CD4-positive, alpha-beta memory T cell (primary cell): ENCODE measurements at regions not wholly inside any gene's neighbourhood (a gene's known extent, or its start where the extent isn't known, plus 50 kb on each side); places are given as distances from the start of the nearest gene placed in this dataset.

Source experiments
- CTCF ChIA-PET: fragments of 350-600 bp; sonication (Branson Sonifier 250); formaldehyde crosslinking; loops from one replicate; lab custom pipeline; 2021; ENCODE audit warnings: inconsistent platforms; ENCODE audit not compliant: partially characterized antibody; lab: Charles Lee
- POLR2A ChIA-PET: fragments of 350-600 bp; sonication (Branson Sonifier 250); formaldehyde crosslinking; loops from one replicate; lab custom pipeline; 2021; ENCODE audit not compliant: partially characterized antibody; lab: Charles Lee
- DNase-seq, 5 donors: peaks; one replicate each; pipeline versions ENCODE4 v3.0.0 to v3.0.0-alpha.2; 2020 to 2022; ENCODE audit warnings: mixed read lengths in 1 of 5
- H3K27ac ChIP-seq: one replicate; pipeline ENCODE4 v1.7.0; 2013; ENCODE audit warnings: low read depth, low read length
- H3K27me3 ChIP-seq: 2 replicates; pipeline ENCODE4 v1.7.0; 2013; ENCODE audit warnings: mild to moderate bottlenecking, low read length, moderate library complexity; ENCODE audit not compliant: insufficient read depth
- H3K36me3 ChIP-seq: 2 replicates; pipeline ENCODE4 v1.7.0; 2013; ENCODE audit warnings: mild to moderate bottlenecking, low read length, moderate library complexity; ENCODE audit not compliant: insufficient read depth
- H3K4me1 ChIP-seq: 2 replicates; pipeline ENCODE4 v1.7.0; 2013; ENCODE audit warnings: mild to moderate bottlenecking, low read length, moderate library complexity; ENCODE audit not compliant: insufficient read depth
- H3K4me3 ChIP-seq, 2 donors: one replicate each; pipeline ENCODE4 v1.7.0; 2013; ENCODE audit warnings: low read length in 2 of 2, mild to moderate bottlenecking in 1 of 2
- H3K9me3 ChIP-seq, 2 donors: one replicate each; pipeline ENCODE4 v1.7.0; 2013; ENCODE audit warnings: low read length in 2 of 2, control low read depth in 1 of 2; ENCODE audit not compliant: control insufficient read depth in 1 of 2
- H3K27ac Mint-ChIP-seq, 7 donors: one replicate each; pipeline ENCODE4 v1.8.0; 2020 to 2021; ENCODE audit warnings: mixed read lengths in 7 of 7, mild to moderate bottlenecking in 6 of 7, inconsistent platforms in 3 of 7, moderate library complexity in 3 of 7
- H3K27me3 Mint-ChIP-seq, 2 donors: one replicate each; pipeline ENCODE4 v1.8.0; 2020 to 2021; ENCODE audit warnings: mixed read lengths in 2 of 2
- H3K36me3 Mint-ChIP-seq, 2 donors: one replicate each; pipeline ENCODE4 v1.8.0; 2020 to 2021; ENCODE audit warnings: mixed read lengths in 2 of 2, inconsistent platforms in 1 of 2, mild to moderate bottlenecking in 1 of 2
- H3K4me1 Mint-ChIP-seq, 4 donors: one replicate each; pipeline ENCODE4 v1.8.0; 2020 to 2021; ENCODE audit warnings: mixed read lengths in 4 of 4, mild to moderate bottlenecking in 1 of 4
- H3K4me3 Mint-ChIP-seq, 8 donors: one replicate each; pipeline ENCODE4 v1.8.0; 2020 to 2021; ENCODE audit warnings: mixed read lengths in 8 of 8, mild to moderate bottlenecking in 7 of 8, moderate library complexity in 6 of 8, inconsistent platforms in 3 of 8
- H3K9me3 Mint-ChIP-seq, 8 donors: one replicate each; pipeline ENCODE4 v1.8.0; 2020 to 2021; ENCODE audit warnings: mixed read lengths in 8 of 8, mild to moderate bottlenecking in 5 of 8, inconsistent platforms in 3 of 8, moderate library complexity in 1 of 8
- intact Hi-C: fragments of 100-400 bp; cut with micrococcal nuclease; formaldehyde crosslinking; loops from one replicate; pipeline ENCODE4 v1.15.1; 2023

DNA sequence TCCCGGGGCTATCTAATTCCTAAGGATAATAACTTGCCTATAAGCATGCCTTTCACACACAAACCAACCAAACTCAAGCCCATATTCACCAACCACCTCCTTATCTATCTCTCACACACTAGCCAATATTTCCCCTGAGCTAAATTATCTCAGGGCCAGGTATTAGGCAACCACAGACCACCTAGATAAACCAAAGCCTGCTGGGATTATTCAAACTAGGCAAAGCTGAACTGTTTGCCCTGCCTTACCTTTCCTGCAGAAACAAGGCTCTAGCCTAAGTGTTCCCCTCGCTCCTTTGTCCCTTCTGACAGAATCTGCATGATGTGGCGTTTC is 114.7 kb upstream of the EEA1 start:
- H3K27me3 ChIP-seq, result no peaks in the 10 kb centered on the region
- H3K27ac ChIP-seq, result no peak overlapping the region
- CTCF ChIA-PET, result interaction anchor here (0.6 kb wide), 1 partner anchor 58 kb away, joined by 4 read pairs; no protein-coding TSS in a partner anchor
- Mint-ChIP-seq H3K27me3 (peaks cover 2 to 7% of the 10 kb centered on the region in 2 donors), H3K36me3 (no peaks in the 10 kb centered on the region), H3K9me3 (peaks cover 0 to 5% (median 0%) of the 10 kb centered on the region in 8 donors), H3K27ac (no peak overlapping the region), H3K4me1 (no peaks in the 10 kb centered on the region), H3K4me3 (no peak overlapping the region)
- no peaks in the 10 kb centered on the region for H3K4me1 ChIP-seq
- DNase-seq, result no peak
- no peak overlapping the region for H3K4me3 ChIP-seq
- no peaks in the 10 kb centered on the region for H3K36me3 ChIP-seq
- intact Hi-C loops, result no loop called here
- POLR2A ChIA-PET, result no interaction called here
- H3K9me3 ChIP-seq, result no peaks in the 10 kb centered on the region

DNA sequence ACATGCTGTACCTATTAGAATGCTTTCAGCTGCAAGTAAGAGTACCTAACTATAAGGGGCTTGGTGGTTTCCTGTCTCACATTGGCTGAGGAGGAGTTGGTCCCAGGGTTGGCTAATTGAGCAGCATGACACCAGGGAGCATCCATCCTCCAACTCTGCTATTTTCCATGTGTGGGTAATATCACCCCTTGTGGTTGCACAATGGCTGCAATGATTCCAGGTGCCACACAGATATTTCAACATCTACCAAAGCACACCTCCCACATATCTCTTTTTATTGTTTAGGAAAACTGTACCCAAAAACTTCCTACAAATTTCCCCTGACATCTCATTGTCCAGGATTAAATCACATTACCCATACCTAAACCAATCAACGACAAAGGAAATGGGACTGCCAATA is 118.0 kb upstream of the EEA1 start:
- intact Hi-C loops, result no loop called here
- no peak for DNase-seq
- H3K27ac ChIP-seq, result no peak overlapping the region
- POLR2A ChIA-PET, result no interaction called here
- no peaks in the 10 kb centered on the region for H3K27me3 ChIP-seq
- Mint-ChIP-seq H3K9me3 (peaks cover 0 to 2% (median 0%) of the 10 kb centered on the region in 8 donors), H3K4me1 (no peaks in the 10 kb centered on the region), H3K27me3 (peaks cover 0 to 5% of the 10 kb centered on the region in 2 donors), H3K27ac (no peak overlapping the region), H3K36me3 (no peaks in the 10 kb centered on the region), H3K4me3 (no peak overlapping the region)
- no peaks in the 10 kb centered on the region for H3K4me1 ChIP-seq
- H3K4me3 ChIP-seq, result no peak overlapping the region
- CTCF ChIA-PET, result no interaction called here
- H3K9me3 ChIP-seq, result no peaks in the 10 kb centered on the region
- H3K36me3 ChIP-seq, result no peaks in the 10 kb centered on the region

DNA sequence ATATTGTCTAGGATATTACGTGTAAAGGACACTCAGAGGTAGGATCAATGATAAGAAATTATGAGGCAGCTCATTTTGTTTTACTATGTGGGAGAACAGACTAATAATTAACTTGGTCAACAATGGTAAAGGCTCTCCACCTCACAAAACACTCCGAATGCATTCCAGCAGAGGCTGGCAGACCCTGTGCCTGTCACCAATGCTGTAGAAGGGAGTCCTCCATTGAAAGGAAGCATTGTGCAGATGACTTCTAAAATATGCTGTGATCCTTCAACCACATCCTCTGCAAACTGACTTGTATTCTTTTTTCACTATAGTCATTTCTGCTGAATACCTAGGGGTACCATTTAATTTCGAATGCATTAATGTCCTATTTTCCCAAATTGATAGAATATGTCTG is 119.6 kb upstream of the EEA1 start:
- DNase-seq, result no peak
- Histone ChIP-seq H3K9me3 (no peaks in the 10 kb centered on the region), H3K27me3 (no peaks in the 10 kb centered on the region), H3K4me3 (no peak overlapping the region), H3K27ac (no peak overlapping the region), H3K36me3 (no peaks in the 10 kb centered on the region), H3K4me1 (no peaks in the 10 kb centered on the region)
- Mint-ChIP-seq H3K36me3 (no peaks in the 10 kb centered on the region), H3K4me3 (no peak overlapping the region), H3K9me3 (peaks cover 0 to 2% (median 0%) of the 10 kb centered on the region in 8 donors), H3K27ac (no peak overlapping the region), H3K4me1 (no peaks in the 10 kb centered on the region), H3K27me3 (peaks cover 2 to 5% of the 10 kb centered on the region in 2 donors)
- POLR2A ChIA-PET, result no interaction called here
- CTCF ChIA-PET, result no interaction called here
- intact Hi-C loops, result no loop called here

DNA sequence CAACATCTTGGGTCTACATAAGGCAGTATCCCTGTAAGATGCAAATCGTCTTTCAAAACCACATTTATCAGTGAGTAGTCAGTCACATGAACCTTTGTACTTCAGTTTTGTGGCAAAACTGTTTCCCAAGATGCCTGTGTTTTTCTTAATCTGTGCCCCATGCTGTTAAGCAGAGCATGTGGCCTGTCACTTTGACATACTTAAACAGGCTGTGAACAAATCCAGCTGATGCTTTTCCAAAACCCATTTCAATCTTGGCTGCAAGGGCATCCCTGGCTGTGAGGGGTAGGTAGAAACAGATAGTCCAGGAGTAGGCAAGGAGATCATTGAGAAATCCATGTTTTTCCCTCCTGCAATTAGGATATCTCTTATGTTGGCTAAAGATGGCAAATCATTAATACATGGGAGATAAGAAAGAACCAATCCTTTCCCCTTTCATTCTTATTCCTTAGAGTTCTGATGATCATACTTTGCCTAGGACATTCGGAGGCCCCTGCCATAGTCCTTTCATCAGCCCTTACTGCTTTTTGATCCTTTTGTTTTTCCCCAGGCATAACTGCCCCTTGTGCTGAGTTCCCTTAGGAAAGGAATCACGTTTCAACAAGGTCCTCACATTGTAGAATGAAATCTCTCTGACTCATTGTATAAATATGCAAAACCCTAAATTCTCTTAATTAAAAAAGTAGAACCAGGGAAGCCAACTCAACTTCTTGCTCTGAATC is 121.1 kb upstream of the EEA1 start:
- H3K36me3 Mint-ChIP-seq, result no peaks in the 10 kb centered on the region
- H3K27me3 Mint-ChIP-seq, result peaks cover 4 to 8% of the 10 kb centered on the region in 2 donors
- Histone ChIP-seq H3K9me3 (no peaks in the 10 kb centered on the region), H3K4me1 (no peaks in the 10 kb centered on the region), H3K4me3 (no peak overlapping the region), H3K36me3 (no peaks in the 10 kb centered on the region), H3K27ac (no peak overlapping the region), H3K27me3 (no peaks in the 10 kb centered on the region)
- no peak for DNase-seq
- H3K27ac Mint-ChIP-seq, result no peak overlapping the region
- intact Hi-C loops, result no loop called here
- H3K9me3 Mint-ChIP-seq, result no peaks in the 10 kb centered on the region
- H3K4me1 Mint-ChIP-seq, result no peaks in the 10 kb centered on the region
- ChIA-PET POLR2A (no interaction called here), CTCF (no interaction called here)
- no peak overlapping the region for H3K4me3 Mint-ChIP-seq

DNA sequence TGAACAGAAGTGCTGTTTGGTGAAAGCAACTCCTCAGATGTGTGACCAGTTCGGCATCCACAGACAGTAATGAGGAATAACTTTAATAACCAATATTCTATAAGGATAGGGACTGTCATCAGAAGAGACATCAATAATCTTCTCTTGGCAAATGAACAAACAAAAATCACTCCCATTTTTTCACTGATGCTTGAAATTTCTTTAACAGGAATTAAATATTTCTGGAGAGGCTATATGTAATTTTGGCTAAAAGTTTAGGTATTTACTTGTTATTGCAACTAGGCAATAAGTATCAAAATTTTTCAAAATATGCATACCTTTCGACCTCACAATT is 121.6 kb upstream of the EEA1 start:
- no peaks in the 10 kb centered on the region for H3K9me3 ChIP-seq
- DNase-seq, result no peak
- H3K36me3 Mint-ChIP-seq, result no peaks in the 10 kb centered on the region
- no peaks in the 10 kb centered on the region for H3K9me3 Mint-ChIP-seq
- no peaks in the 10 kb centered on the region for H3K4me1 ChIP-seq
- H3K4me3 ChIP-seq, result no peak overlapping the region
- no peak overlapping the region for H3K27ac ChIP-seq
- no peak overlapping the region for H3K27ac Mint-ChIP-seq
- H3K27me3 ChIP-seq, result no peaks in the 10 kb centered on the region
- intact Hi-C loops, result no loop called here
- peaks cover 4 to 11% of the 10 kb centered on the region in 2 donors for H3K27me3 Mint-ChIP-seq
- ChIA-PET POLR2A (no interaction called here), CTCF (no interaction called here)
- H3K4me3 Mint-ChIP-seq, result no peak overlapping the region
- H3K36me3 ChIP-seq, result no peaks in the 10 kb centered on the region
- no peaks in the 10 kb centered on the region for H3K4me1 Mint-ChIP-seq

DNA sequence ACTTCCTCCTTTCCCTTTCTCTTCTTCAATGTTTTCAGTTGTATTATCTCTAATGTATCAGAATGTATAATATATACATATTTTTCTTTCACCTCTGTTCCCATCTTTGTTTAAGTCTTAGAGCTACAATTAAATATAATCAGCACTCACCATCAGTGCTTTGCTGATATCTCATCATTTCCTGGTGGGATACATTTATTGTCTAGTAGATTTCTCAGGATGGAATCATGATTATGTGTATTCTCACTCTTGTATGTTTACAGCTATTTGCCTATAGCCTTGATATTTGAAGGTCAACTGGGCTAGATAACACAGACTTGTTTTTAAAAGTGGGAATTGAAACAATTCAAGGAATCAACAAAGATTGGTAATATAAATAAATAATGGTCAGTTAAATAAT is 124.9 kb upstream of the EEA1 start:
- CTCF ChIA-PET, result no interaction called here
- no peaks in the 10 kb centered on the region for H3K27me3 ChIP-seq
- DNase-seq, result no peak
- no peaks in the 10 kb centered on the region for H3K36me3 ChIP-seq
- Mint-ChIP-seq H3K9me3 (no peaks in the 10 kb centered on the region), H3K27ac (no peak overlapping the region), H3K4me1 (no peaks in the 10 kb centered on the region), H3K36me3 (no peaks in the 10 kb centered on the region), H3K27me3 (peaks cover 14 to 20% of the 10 kb centered on the region in 2 donors), H3K4me3 (no peak overlapping the region)
- intact Hi-C loops, result no loop called here
- no peak overlapping the region for H3K4me3 ChIP-seq
- H3K27ac ChIP-seq, result no peak overlapping the region
- POLR2A ChIA-PET, result no interaction called here
- H3K4me1 ChIP-seq, result no peaks in the 10 kb centered on the region
- H3K9me3 ChIP-seq, result no peaks in the 10 kb centered on the region

DNA sequence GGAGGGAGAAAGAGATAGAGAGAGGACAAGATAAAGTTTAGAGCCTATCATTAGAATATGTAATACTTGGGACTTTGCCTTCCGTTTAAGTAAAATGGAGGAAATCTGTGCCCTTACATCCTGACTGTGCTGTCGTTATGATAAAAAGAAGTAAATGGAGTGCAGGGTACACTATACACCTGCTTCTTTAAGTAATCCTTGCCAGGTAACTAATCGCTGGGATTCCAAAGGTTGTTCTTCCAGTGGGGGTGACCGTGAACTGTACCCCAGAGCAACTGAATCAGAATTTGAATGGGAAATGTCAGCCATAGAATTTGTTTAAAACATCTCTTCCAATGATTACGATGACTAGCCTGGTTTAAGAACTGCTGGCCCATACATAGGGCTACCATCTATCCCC is 126.1 kb upstream of the EEA1 start:
- intact Hi-C loops, result no loop called here
- no peak overlapping the region for H3K4me3 ChIP-seq
- no peak for DNase-seq
- H3K36me3 Mint-ChIP-seq, result no peaks in the 10 kb centered on the region
- H3K4me1 ChIP-seq, result no peaks in the 10 kb centered on the region
- peaks cover 15 to 21% of the 10 kb centered on the region in 2 donors for H3K27me3 Mint-ChIP-seq
- CTCF ChIA-PET, result no interaction called here
- no peaks in the 10 kb centered on the region for H3K9me3 Mint-ChIP-seq
- peaks cover 0 to under 1% (median 0%) of the 10 kb centered on the region in 4 donors for H3K4me1 Mint-ChIP-seq
- H3K4me3 Mint-ChIP-seq, result no peak overlapping the region
- H3K27me3 ChIP-seq, result no peaks in the 10 kb centered on the region
- H3K27ac Mint-ChIP-seq, result no peak overlapping the region
- POLR2A ChIA-PET, result no interaction called here
- no peak overlapping the region for H3K27ac ChIP-seq
- H3K9me3 ChIP-seq, result no peaks in the 10 kb centered on the region
- H3K36me3 ChIP-seq, result no peaks in the 10 kb centered on the region
